HUES64 (cell line): ENCODE measurements at regions not wholly inside any gene's neighbourhood (a gene's known extent, or its start where the extent isn't known, plus 50 kb on each side); places are given as distances from the start of the nearest gene placed in this dataset.

Experiments used
- H3K27ac ChIP-seq: 2 replicates; pipeline ENCODE4 v1.7.0; 2013; ENCODE audit warnings: low read depth, low read length, inconsistent platforms
- H3K27me3 ChIP-seq: 2 replicates; pipeline ENCODE4 v1.6.1; 2013; ENCODE audit warnings: mild to moderate bottlenecking, low read length; ENCODE audit not compliant: insufficient read depth
- H3K36me3 ChIP-seq: 2 replicates; pipeline ENCODE4 v1.6.1; 2013; ENCODE audit warnings: mild to moderate bottlenecking, low read length; ENCODE audit not compliant: insufficient read depth
- H3K4me1 ChIP-seq: 2 replicates; pipeline ENCODE4 v1.6.1; 2013; ENCODE audit warnings: mild to moderate bottlenecking, low read length, moderate library complexity; ENCODE audit not compliant: insufficient read depth
- H3K4me3 ChIP-seq: 2 replicates; pipeline ENCODE4 v1.5.1; 2013; ENCODE audit warnings: mild to moderate bottlenecking, low read length, moderate library complexity
- H3K9ac ChIP-seq: 2 replicates; pipeline ENCODE4 v1.6.1; 2013; ENCODE audit warnings: mild to moderate bottlenecking, low read depth, low read length
- H3K9me3 ChIP-seq: 2 replicates; pipeline ENCODE4 v1.6.1; 2013; ENCODE audit warnings: low read depth, low read length; ENCODE audit not compliant: insufficient read depth
- WGBS: fragments of 150-250, 120-280 bp; methylation state at CpG from one replicate; pipeline ENCODE4 v1.1.7; 2013; ENCODE audit warnings: missing lambda C conversion rate; 5-methylcytosine and 5-hydroxymethylcytosine counted together

DNA sequence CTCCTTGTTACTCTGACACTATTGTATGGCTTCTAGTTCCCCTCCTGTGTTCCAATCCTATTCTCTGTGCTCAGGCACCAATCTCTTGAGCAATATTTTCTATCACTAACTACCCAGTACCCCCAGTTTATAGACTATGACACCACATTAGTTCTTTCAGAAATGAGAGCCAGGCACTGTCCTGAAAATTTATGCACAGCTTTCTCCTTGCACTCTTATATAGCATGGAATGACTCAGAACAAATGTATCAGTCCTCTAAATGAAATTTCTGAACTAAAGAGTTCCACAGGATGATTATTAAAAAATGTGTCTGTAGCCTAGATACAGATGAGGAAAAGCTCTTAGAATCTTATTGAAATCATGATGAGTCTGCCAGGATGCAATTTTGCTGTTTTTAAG is 489.9 kb downstream of the XPNPEP1 start:
- Histone ChIP-seq H3K4me1 (no peaks in the 10 kb centered on the region), H3K27me3 (no peaks in the 10 kb centered on the region), H3K4me3 (no peak overlapping the region), H3K27ac (no peak overlapping the region), H3K36me3 (no peaks in the 10 kb centered on the region), H3K9ac (no peak overlapping the region), H3K9me3 (peaks cover 9% of the 10 kb centered on the region)

GRCh38 chr10:109432281-109432680 is 491.0 kb downstream of the XPNPEP1 start:
- no peaks in the 10 kb centered on the region for H3K27me3 ChIP-seq
- H3K9ac ChIP-seq = no peak overlapping the region
- H3K36me3 ChIP-seq = no peaks in the 10 kb centered on the region
- H3K4me1 ChIP-seq = no peaks in the 10 kb centered on the region
- WGBS = 66% methylated on average over 2 of the region's 2 CpGs
- H3K27ac ChIP-seq = no peak overlapping the region
- peaks cover 18% of the 10 kb centered on the region for H3K9me3 ChIP-seq
- no peak overlapping the region for H3K4me3 ChIP-seq

DNA sequence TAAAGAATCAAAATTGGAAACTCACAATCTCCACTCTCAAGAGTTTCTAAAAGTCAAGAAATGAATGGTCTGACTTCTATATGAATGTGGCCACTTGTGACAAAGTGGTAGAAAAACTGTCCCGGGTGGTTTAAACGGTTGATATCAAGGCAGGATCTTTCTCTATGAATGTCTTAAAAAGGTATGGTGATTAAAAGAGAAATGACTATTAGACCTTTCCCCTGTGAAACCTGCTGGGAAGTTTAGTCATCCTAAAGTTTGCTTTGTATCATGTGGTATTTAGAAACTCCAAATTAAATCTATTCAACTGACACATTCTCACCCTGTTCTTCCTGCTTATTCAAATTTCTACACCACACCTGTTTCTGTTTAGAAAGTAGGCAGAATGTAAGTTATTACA is 492.5 kb downstream of the XPNPEP1 start:
- Histone ChIP-seq H3K27ac (no peak overlapping the region), H3K4me1 (0 out of 2 replicates have a peak, but pooled peaks cover 9% of the 10 kb centered on the region), H3K9me3 (peaks cover 18% of the 10 kb centered on the region; the same call in 1 of the 2 replicates), H3K36me3 (no peaks in the 10 kb centered on the region), H3K4me3 (no peak overlapping the region), H3K9ac (no peak overlapping the region), H3K27me3 (no peaks in the 10 kb centered on the region)
- WGBS = 80% methylated on average over 2 of the region's 2 CpGs

DNA sequence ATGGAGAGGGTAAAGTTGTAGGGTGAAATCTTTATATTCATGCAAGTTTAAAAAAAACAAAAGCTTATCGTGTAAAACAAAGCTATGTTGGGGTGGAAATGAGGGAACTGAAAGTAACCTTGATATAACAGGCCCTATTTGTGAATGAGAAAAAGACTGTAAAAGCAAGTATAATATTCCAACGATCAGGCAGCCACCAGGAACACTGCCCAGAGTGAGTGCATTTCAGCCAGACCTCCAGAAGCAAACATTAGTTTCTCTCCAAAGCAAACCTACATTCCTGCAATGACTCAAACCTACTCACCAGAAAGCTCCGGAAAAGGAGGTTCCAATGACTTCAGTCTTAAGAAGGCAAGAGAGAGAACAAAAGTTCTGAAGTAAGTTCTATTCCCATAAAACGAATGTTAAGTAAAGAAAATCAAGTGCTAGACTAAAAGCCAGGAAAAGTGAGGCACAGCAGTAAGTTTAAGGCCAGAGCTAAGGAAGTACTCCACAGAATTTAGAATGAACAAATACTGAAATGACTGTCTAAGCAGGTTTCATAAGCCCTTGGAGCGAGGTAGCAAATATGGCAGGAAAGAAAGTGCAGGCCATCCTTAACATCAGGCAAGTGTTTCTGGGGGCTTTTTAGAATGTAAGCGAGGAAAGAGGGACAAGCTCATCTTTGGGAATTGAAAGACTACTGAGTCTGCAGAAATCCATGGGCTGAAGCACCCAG is 493.1 kb downstream of the XPNPEP1 start:
- Histone ChIP-seq H3K9ac (no peak overlapping the region), H3K4me1 (0 out of 2 replicates have a peak, but pooled peaks cover 9% of the 10 kb centered on the region), H3K36me3 (no peaks in the 10 kb centered on the region), H3K27ac (no peak overlapping the region), H3K4me3 (no peak overlapping the region), H3K27me3 (no peaks in the 10 kb centered on the region), H3K9me3 (peaks cover 18% of the 10 kb centered on the region; the same call in 1 of the 2 replicates)
- WGBS = 70% methylated on average over 6 of the region's 6 CpGs

- H3K9me3 ChIP-seq = peaks cover 24% of the 10 kb centered on the region; the same call in 1 of the 2 replicates
- WGBS = 64% methylated on average over 3 of the region's 3 CpGs
- 0 out of 2 replicates have a peak, but pooled peaks cover 9% of the 10 kb centered on the region for H3K4me1 ChIP-seq
- H3K27me3 ChIP-seq = no peaks in the 10 kb centered on the region
- H3K27ac ChIP-seq = no peak overlapping the region
- H3K36me3 ChIP-seq = no peaks in the 10 kb centered on the region
- H3K9ac ChIP-seq = no peak overlapping the region
- no peak overlapping the region for H3K4me3 ChIP-seq
Measured at GRCh38 chr10:109428775-109429491, 494.4 kb downstream of the XPNPEP1 start.

- Histone ChIP-seq H3K4me3 (no peak overlapping the region), H3K36me3 (no peaks in the 10 kb centered on the region), H3K4me1 (0 out of 2 replicates have a peak, but pooled peaks cover 9% of the 10 kb centered on the region), H3K9ac (no peak overlapping the region), H3K27ac (no peak overlapping the region), H3K27me3 (no peaks in the 10 kb centered on the region), H3K9me3 (peaks cover 27% of the 10 kb centered on the region; the same call in 1 of the 2 replicates)
- 71% methylated on average over 2 of the region's 2 CpGs for whole genome bisulfite sequencing
Measured at GRCh38 chr10:109427411-109427810, 495.9 kb downstream of the XPNPEP1 start.

DNA sequence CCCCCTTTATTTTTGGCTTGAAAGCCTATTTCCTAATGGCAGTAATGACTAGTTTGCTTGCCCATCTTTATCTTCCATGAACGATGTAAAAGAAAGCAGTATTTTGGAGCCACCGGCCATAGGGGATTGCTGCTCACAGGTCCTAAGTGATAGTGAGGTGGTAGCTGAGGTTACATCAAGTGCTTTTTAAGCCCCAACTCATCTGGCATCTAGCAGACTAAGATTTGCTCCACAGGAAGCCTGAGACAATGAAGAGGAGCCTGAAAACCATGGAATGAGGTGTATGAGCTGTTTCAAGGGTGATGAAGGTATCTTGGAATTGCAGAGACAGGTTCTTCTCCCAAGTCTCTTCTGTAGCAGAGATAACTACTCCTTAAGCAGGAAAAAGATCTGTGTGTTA is 496.3 kb downstream of the XPNPEP1 start:
- peaks cover 25% of the 10 kb centered on the region; the same call in 1 of the 2 replicates for H3K9me3 ChIP-seq
- H3K4me3 ChIP-seq = no peak overlapping the region
- H3K36me3 ChIP-seq = no peaks in the 10 kb centered on the region
- 90% methylated on average over 2 of the region's 2 CpGs for WGBS
- H3K4me1 ChIP-seq = 0 out of 2 replicates have a peak, but pooled peaks cover 9% of the 10 kb centered on the region
- no peaks in the 10 kb centered on the region for H3K27me3 ChIP-seq
- no peak overlapping the region for H3K9ac ChIP-seq
- H3K27ac ChIP-seq = no peak overlapping the region

DNA sequence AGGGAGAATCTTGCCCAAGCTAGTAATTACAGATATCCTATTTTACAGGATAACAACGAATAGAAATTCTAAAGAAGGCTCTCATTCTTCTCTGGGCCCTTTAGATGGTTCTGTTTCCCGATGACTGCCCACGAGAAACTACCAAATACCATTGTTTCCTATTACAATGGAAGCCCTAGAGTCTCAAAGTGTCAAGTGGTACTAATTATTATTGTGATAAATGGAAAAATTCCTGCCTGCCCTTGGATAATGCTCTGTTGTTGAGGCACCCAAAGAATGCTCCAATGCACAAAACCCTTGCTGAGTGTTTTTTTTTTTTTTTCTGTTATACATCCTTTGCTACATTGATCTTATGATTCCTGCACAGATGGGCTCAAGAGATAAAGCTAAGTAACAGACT is 504.5 kb downstream of the XPNPEP1 start:
- Histone ChIP-seq H3K4me3 (no peak overlapping the region), H3K27me3 (no peaks in the 10 kb centered on the region), H3K27ac (no peak overlapping the region), H3K9ac (no peak overlapping the region), H3K36me3 (no peaks in the 10 kb centered on the region), H3K4me1 (no peaks in the 10 kb centered on the region), H3K9me3 (peaks cover 13% of the 10 kb centered on the region; the same call in 1 of the 2 replicates)
- WGBS = 54% methylated on average over 3 of the region's 3 CpGs

GRCh38 chr10:109417803-109418202 is 505.5 kb downstream of the XPNPEP1 start:
- peaks cover 13% of the 10 kb centered on the region; the same call in 1 of the 2 replicates for H3K9me3 ChIP-seq
- H3K36me3 ChIP-seq = no peaks in the 10 kb centered on the region
- no peak overlapping the region for H3K27ac ChIP-seq
- no peak overlapping the region for H3K4me3 ChIP-seq
- H3K9ac ChIP-seq = no peak overlapping the region
- H3K4me1 ChIP-seq = no peaks in the 10 kb centered on the region
- 67% methylated on average over 4 of the region's 4 CpGs for WGBS
- no peaks in the 10 kb centered on the region for H3K27me3 ChIP-seq

GRCh38 chr10:109412353-109412752 is 511.0 kb downstream of the XPNPEP1 start:
- no peaks in the 10 kb centered on the region for H3K36me3 ChIP-seq

DNA sequence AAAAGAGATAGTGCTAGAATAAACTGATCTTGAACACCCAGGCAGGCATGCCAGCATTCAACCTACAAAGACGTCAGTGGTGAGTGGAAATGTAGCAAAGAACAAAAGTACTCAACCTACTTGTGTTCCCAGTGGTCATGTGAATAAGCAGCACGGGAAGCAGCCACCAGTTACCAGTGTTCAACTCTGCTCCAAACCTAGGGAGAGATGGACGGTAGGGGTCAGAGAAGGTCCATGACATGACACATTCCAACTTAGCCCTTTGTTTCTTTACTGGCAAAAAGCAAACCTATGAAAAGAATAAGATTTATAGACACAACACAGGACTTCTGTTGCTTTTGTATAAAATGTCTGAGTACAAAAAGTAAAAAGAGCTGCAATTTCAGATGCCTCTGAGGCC is 511.4 kb downstream of the XPNPEP1 start:
- Histone ChIP-seq H3K4me3 (no peak overlapping the region), H3K9ac (no peak overlapping the region), H3K36me3 (no peaks in the 10 kb centered on the region), H3K4me1 (no peaks in the 10 kb centered on the region), H3K27me3 (no peaks in the 10 kb centered on the region), H3K27ac (no peak overlapping the region), H3K9me3 (peaks cover 30% of the 10 kb centered on the region)
- 62% methylated on average over 3 of the region's 3 CpGs for WGBS

More at GRCh38 chr10:109412353-109412752, 511.0 kb downstream of the XPNPEP1 start:
- Histone ChIP-seq H3K4me1 (no peaks in the 10 kb centered on the region), H3K9me3 (peaks cover 26% of the 10 kb centered on the region), H3K4me3 (no peak overlapping the region), H3K27me3 (no peaks in the 10 kb centered on the region), H3K9ac (no peak overlapping the region), H3K27ac (no peak overlapping the region)
- 72% methylated on average over 1 of the region's 1 CpG for WGBS
